Keratinocyte (primary cell): ENCODE measurements at regions not wholly inside any gene's neighbourhood (a gene's known extent, or its start where the extent isn't known, plus 50 kb on each side); places are given as distances from the start of the nearest gene placed in this dataset.

ENCODE experiments used
- CTCF ChIP-seq, 3 experiments: IDR thresholded peaks in 1 of 3; conservative IDR thresholded peaks in 1 of 3; optimal IDR thresholded peaks in 1 of 3; 2 replicates in 2 of 3; 3 replicates in 1 of 3; pipeline versions ENCODE3 to v1.5.1; 2011; ENCODE audit warnings: low read length in 3 of 3, mild to moderate bottlenecking in 3 of 3, moderate library complexity in 2 of 3, control low read depth in 1 of 3, inconsistent platforms in 1 of 3; ENCODE audit not compliant: insufficient read depth in 2 of 3; ENCODE audit errors: extremely low read depth in 1 of 3
- EZH2 ChIP-seq: IDR thresholded peaks from one replicate; pipeline ENCODE4 v1.6.1; 2012; ENCODE audit warnings: inconsistent platforms, mild to moderate bottlenecking, low read length, moderate library complexity

- TF ChIP-seq CTCF (optimal IDR thresholded peaks at IDR 0.05 in 1 of 3, IDR thresholded peaks at IDR 0.05 in 1 of 3, conservative IDR thresholded peaks at IDR 0.05 in 1 of 3; ENCODE audit: extremely low read depth in 1 of 3, insufficient read depth in 2 of 3, low read length in 3 of 3), result no peak
- TF ChIP-seq EZH2, result no peak
Observed at GRCh38 chr10:111916011-111916410, 267.6 kb downstream of the GPAM start.
